ENCODE measurements at regions not wholly inside any gene's neighbourhood (a gene's known extent, or its start where the extent isn't known, plus 50 kb on each side); places are given as distances from the start of the nearest gene placed in this dataset.

DNA sequence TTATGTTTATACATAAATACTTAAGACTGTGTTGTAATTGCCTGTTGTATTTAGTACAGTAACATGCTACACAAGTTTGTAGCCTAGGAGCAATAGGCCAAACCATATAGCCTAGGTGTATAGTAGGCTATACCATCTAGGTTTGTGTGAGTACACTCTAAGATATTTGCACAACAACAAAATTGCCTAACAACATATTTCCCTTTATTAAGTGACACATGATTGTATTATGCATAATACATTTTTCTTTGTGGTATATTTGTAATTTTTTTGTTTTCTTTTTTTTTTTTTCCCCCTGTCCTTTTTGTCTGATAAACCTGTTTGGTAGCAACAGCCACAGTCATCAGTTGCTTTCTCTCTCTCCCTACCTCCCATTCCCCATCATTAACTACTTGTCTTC, 945.6 kb downstream of the ZPLD1 start:
- TF ChIP-seq SPI1 (IDR thresholded peaks at IDR 0.05; ENCODE audit: borderline replicate concordance, low read depth) (no peak), GABPA (IDR thresholded peaks at IDR 0.05; ENCODE audit: low read depth) (no peak), POLR2AphosphoS5 (IDR thresholded peaks at IDR 0.05; ENCODE audit: low read depth) (no peak)
- TF ChIP-seq, protein P1, sequence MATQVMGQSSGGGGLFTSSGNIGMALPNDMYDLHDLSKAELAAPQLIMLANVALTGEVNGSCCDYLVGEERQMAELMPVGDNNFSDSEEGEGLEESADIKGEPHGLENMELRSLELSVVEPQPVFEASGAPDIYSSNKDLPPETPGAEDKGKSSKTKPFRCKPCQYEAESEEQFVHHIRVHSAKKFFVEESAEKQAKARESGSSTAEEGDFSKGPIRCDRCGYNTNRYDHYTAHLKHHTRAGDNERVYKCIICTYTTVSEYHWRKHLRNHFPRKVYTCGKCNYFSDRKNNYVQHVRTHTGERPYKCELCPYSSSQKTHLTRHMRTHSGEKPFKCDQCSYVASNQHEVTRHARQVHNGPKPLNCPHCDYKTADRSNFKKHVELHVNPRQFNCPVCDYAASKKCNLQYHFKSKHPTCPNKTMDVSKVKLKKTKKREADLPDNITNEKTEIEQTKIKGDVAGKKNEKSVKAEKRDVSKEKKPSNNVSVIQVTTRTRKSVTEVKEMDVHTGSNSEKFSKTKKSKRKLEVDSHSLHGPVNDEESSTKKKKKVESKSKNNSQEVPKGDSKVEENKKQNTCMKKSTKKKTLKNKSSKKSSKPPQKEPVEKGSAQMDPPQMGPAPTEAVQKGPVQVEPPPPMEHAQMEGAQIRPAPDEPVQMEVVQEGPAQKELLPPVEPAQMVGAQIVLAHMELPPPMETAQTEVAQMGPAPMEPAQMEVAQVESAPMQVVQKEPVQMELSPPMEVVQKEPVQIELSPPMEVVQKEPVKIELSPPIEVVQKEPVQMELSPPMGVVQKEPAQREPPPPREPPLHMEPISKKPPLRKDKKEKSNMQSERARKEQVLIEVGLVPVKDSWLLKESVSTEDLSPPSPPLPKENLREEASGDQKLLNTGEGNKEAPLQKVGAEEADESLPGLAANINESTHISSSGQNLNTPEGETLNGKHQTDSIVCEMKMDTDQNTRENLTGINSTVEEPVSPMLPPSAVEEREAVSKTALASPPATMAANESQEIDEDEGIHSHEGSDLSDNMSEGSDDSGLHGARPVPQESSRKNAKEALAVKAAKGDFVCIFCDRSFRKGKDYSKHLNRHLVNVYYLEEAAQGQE (IDR thresholded peaks at IDR 0.05; ENCODE audit: insufficient replicate concordance, low read depth), result no peak
- TF ChIP-seq, protein P2, sequence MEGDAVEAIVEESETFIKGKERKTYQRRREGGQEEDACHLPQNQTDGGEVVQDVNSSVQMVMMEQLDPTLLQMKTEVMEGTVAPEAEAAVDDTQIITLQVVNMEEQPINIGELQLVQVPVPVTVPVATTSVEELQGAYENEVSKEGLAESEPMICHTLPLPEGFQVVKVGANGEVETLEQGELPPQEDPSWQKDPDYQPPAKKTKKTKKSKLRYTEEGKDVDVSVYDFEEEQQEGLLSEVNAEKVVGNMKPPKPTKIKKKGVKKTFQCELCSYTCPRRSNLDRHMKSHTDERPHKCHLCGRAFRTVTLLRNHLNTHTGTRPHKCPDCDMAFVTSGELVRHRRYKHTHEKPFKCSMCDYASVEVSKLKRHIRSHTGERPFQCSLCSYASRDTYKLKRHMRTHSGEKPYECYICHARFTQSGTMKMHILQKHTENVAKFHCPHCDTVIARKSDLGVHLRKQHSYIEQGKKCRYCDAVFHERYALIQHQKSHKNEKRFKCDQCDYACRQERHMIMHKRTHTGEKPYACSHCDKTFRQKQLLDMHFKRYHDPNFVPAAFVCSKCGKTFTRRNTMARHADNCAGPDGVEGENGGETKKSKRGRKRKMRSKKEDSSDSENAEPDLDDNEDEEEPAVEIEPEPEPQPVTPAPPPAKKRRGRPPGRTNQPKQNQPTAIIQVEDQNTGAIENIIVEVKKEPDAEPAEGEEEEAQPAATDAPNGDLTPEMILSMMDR (IDR thresholded peaks at IDR 0.05; ENCODE audit: insufficient read depth, low read length), result no peak
- Histone ChIP-seq H3K27me3 (ENCODE audit: insufficient read depth, poor library complexity, severe bottlenecking) (no peaks in the 10 kb centered on the region), H3K27ac (replicated peaks) (no peak overlapping the region), H3K4me3 (replicated peaks; ENCODE audit: insufficient read depth, low read length) (no peak overlapping the region)
- DNase-seq (ENCODE audit: low read depth in 1 of 2, low spot score in 1 of 2), result no peak

DNA sequence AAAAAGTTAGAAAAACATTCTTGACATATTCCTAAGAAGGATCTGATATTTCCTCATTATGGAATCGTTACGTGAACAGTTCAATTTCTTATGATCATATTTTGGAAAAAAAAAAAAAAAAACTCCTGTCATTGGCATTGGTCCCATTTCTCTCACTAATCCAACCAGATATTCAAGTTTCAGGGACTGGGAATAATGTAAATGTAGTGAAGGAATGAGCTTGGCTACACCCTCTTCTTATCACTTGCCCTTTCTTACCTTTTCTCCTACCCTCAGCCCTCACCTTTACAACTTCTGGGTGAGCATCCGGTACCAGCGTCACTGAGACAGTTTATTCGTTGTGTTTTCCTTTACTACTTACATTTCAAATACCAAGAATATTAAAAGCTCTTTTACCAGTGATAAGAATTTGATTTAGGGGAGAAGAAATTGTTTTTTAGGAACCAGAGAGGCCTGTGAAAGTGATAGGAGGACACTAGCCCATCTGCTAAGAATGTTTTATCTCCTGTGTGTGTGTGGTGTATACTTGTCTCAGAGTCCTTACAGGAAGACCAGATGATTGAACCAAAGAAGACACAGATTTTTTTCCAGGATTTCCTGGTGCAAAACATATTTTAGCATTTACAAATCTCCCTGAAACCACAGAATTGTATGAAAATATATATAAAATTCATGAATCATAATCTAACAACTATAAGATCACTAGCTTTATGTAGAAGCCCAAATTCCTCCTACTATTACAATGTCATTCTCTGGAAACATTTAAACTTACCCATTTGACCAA, 946.7 kb downstream of the ZPLD1 start:
- H3K27ac ChIP-seq (replicated peaks), result no peak overlapping the region
- no peak for DNase-seq (ENCODE audit: low read depth in 1 of 2, low spot score in 1 of 2)
- H3K4me3 ChIP-seq (replicated peaks; ENCODE audit: insufficient read depth, low read length), result no peak overlapping the region
- TF ChIP-seq, protein P2 (IDR thresholded peaks at IDR 0.05; ENCODE audit: insufficient read depth, low read length), result no peak
- TF ChIP-seq SPI1 (IDR thresholded peaks at IDR 0.05; ENCODE audit: borderline replicate concordance, low read depth) (no peak), POLR2AphosphoS5 (IDR thresholded peaks at IDR 0.05; ENCODE audit: low read depth) (no peak), GABPA (IDR thresholded peaks at IDR 0.05; ENCODE audit: low read depth) (no peak)
- TF ChIP-seq, protein P1 (IDR thresholded peaks at IDR 0.05; ENCODE audit: insufficient replicate concordance, low read depth), result no peak
- H3K27me3 ChIP-seq (ENCODE audit: insufficient read depth, poor library complexity, severe bottlenecking), result no peaks in the 10 kb centered on the region

DNA sequence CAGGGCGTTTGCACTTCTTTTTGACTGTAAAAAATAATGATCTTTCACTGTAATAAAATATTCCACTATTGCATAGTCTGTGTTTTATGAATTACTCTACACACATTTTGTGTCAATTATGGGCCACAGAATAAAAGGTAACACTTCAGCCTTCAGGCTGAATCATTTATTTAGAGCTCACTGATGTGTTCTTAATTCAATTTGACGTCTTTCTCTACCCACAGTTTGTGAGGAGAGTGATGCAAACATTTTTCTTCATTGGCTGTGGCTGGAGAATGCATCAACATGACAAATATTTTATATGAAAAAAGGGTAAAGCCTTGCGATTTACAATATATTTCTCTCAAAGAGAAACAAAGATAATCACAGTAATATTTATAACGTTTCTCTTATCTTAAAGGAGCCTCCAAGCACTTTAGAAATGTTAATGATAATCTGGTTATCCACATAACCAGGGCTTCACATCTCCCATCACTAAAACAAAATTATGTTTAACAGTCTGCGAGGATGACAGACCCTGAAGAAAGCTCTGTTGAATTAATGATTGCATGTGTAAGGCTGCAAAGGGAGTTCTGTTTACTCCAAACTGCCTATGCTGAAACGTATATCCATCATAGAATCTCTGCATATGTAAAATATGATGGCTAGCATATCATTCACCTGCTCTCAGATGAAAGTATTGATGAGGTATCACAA, 951.3 kb downstream of the ZPLD1 start:
- H3K27ac ChIP-seq (replicated peaks), result no peak overlapping the region
- no peak for TF ChIP-seq POLR2AphosphoS5 (IDR thresholded peaks at IDR 0.05; ENCODE audit: low read depth)
- no peak for TF ChIP-seq SPI1 (IDR thresholded peaks at IDR 0.05; ENCODE audit: borderline replicate concordance, low read depth)
- TF ChIP-seq, protein P2 (IDR thresholded peaks at IDR 0.05; ENCODE audit: insufficient read depth, low read length), result no peak
- TF ChIP-seq, protein P1 (IDR thresholded peaks at IDR 0.05; ENCODE audit: insufficient replicate concordance, low read depth), result no peak
- TF ChIP-seq GABPA (IDR thresholded peaks at IDR 0.05; ENCODE audit: low read depth), result no peak
- no peaks in the 10 kb centered on the region for H3K27me3 ChIP-seq (ENCODE audit: insufficient read depth, poor library complexity, severe bottlenecking)
- DNase-seq (ENCODE audit: low read depth in 1 of 2, low spot score in 1 of 2), result no peak
- no peak overlapping the region for H3K4me3 ChIP-seq (replicated peaks; ENCODE audit: insufficient read depth, low read length)

All from HL-60 (cell line).